Fibroblast of lung (primary cell): ENCODE measurements at regions not wholly inside any gene's neighbourhood (a gene's known extent, or its start where the extent isn't known, plus 50 kb on each side); places are given as distances from the start of the nearest gene placed in this dataset.

Experiments used
- DNase-seq, 2 donors: peaks; one replicate each; pipeline versions ENCODE4 v3.0.0 to v3.0.0-alpha.2; 2010; ENCODE audit warnings: low read depth in 2 of 2
- H2AFZ ChIP-seq: 2 replicates; pipeline ENCODE4 v1.5.1; 2012; ENCODE audit warnings: low read length, control low read depth, inconsistent platforms
- H3K27ac ChIP-seq: 2 replicates; pipeline ENCODE4 v1.5.1; 2011; ENCODE audit warnings: low read length, control low read depth; ENCODE audit not compliant: insufficient read depth
- H3K27me3 ChIP-seq: 2 replicates; pipeline ENCODE4 v1.5.1; 2011; ENCODE audit warnings: mild to moderate bottlenecking, low read length; ENCODE audit not compliant: control insufficient read depth, insufficient read depth
- H3K36me3 ChIP-seq: 2 replicates; pipeline ENCODE4 v1.5.1; 2011; ENCODE audit warnings: low read length; ENCODE audit not compliant: control insufficient read depth, insufficient read depth
- H3K4me1 ChIP-seq: 2 replicates; pipeline ENCODE4 v1.5.1; 2011; ENCODE audit warnings: low read length; ENCODE audit not compliant: control insufficient read depth, insufficient read depth; ENCODE audit errors: extremely low read depth
- H3K4me2 ChIP-seq: 2 replicates; pipeline ENCODE4 v1.5.1; 2011; ENCODE audit warnings: low read length, control low read depth; ENCODE audit not compliant: insufficient read depth; ENCODE audit errors: extremely low read depth
- H3K4me3 ChIP-seq, 4 experiments: fragments of 200-600 bp in 1 of 4; sonication (generic) in 1 of 4; replicated peaks in 1 of 4; 2 replicates each; pipeline ENCODE4 v1.5.1; 2011 to 2016; ENCODE audit warnings: low read length in 4 of 4, low read depth in 3 of 4, mild to moderate bottlenecking in 3 of 4, control low read depth in 2 of 4, inconsistent platforms in 1 of 4, mixed read lengths in 1 of 4; ENCODE audit not compliant: insufficient read depth in 1 of 4; ENCODE audit errors: control extremely low read depth in 1 of 4
- H3K79me2 ChIP-seq: 2 replicates; pipeline ENCODE4 v1.5.1; 2012; ENCODE audit warnings: mild to moderate bottlenecking, low read length, inconsistent platforms; ENCODE audit not compliant: control insufficient read depth, insufficient read depth
- H3K9ac ChIP-seq: 2 replicates; pipeline ENCODE4 v1.5.1; 2011; ENCODE audit warnings: mild to moderate bottlenecking, low read length, control low read depth; ENCODE audit not compliant: insufficient read depth
- H3K9me3 ChIP-seq: 2 replicates; pipeline ENCODE4 v1.5.1; 2012; ENCODE audit warnings: low read depth, low read length; ENCODE audit not compliant: control insufficient read depth, insufficient read depth
- H4K20me1 ChIP-seq: 2 replicates; pipeline ENCODE4 v1.5.1; 2011; ENCODE audit warnings: low read length; ENCODE audit not compliant: control insufficient read depth, insufficient read depth; ENCODE audit errors: extremely low read depth
- CTCF ChIP-seq, 2 donors: IDR thresholded peaks in 1 of 2; conservative IDR thresholded peaks in 1 of 2; 1 replicate in 1 of 2; 2 replicates in 1 of 2; pipeline ENCODE4 v1.5.1; 2011 to 2012; ENCODE audit warnings: low read length in 2 of 2, control low read depth in 1 of 2, inconsistent platforms in 1 of 2, low read depth in 1 of 2, mild to moderate bottlenecking in 1 of 2
- EZH2 ChIP-seq: IDR thresholded peaks from 2 replicates; pipeline ENCODE4 v1.5.1; 2012; ENCODE audit warnings: low read length, control low read depth, mild to moderate bottlenecking; ENCODE audit errors: missing control alignments

GRCh38 chr14:71855399-71856036, 76.7 kb upstream of the RGS6 start:
- Histone ChIP-seq H3K4me1 (no peaks in the 10 kb centered on the region), H2AFZ (no peak overlapping the region)

GRCh38 chr14:71856199-71856919, 75.9 kb upstream of the RGS6 start:
- Histone ChIP-seq H3K4me2 (no peak overlapping the region), H3K4me1 (no peaks in the 10 kb centered on the region), H3K27me3 (no peaks in the 10 kb centered on the region), H3K27ac (no peak overlapping the region), H3K9ac (no peak overlapping the region), H3K4me3 (no peak overlapping the region), H4K20me1 (no peaks in the 10 kb centered on the region), H2AFZ (no peak overlapping the region), H3K79me2 (no peaks in the 10 kb centered on the region), H3K9me3 (no peaks in the 10 kb centered on the region), H3K36me3 (no peaks in the 10 kb centered on the region)
- TF ChIP-seq CTCF (conservative IDR thresholded peaks at IDR 0.05 in 1 of 2, IDR thresholded peaks at IDR 0.05 in 1 of 2; ENCODE audit: low read depth in 1 of 2, low read length in 2 of 2) (no peak), EZH2 (no peak)
- DNase-seq, result no peak

More at GRCh38 chr14:71855399-71856036, 76.7 kb upstream of the RGS6 start:
- peak; percentile 59 to 70 for DNase-seq
- TF ChIP-seq CTCF (conservative IDR thresholded peaks at IDR 0.05 in 1 of 2, IDR thresholded peaks at IDR 0.05 in 1 of 2; ENCODE audit: low read depth in 1 of 2, low read length in 2 of 2) (peak; percentile 77 to 80), EZH2 (no peak)
- H3K4me2 ChIP-seq, result no peak overlapping the region
- H3K9me3 ChIP-seq, result no peaks in the 10 kb centered on the region
- no peaks in the 10 kb centered on the region for H4K20me1 ChIP-seq
- no peak overlapping the region for H3K4me3 ChIP-seq
- no peaks in the 10 kb centered on the region for H3K27me3 ChIP-seq
- no peak overlapping the region for H3K27ac ChIP-seq
- H3K79me2 ChIP-seq, result no peaks in the 10 kb centered on the region
- H3K36me3 ChIP-seq, result no peaks in the 10 kb centered on the region
- H3K9ac ChIP-seq, result no peak overlapping the region

- Histone ChIP-seq H3K79me2 (no peaks in the 10 kb centered on the region), H3K9ac (no peak overlapping the region), H2AFZ (no peak overlapping the region), H3K9me3 (no peaks in the 10 kb centered on the region), H3K27ac (no peak overlapping the region), H3K4me1 (no peaks in the 10 kb centered on the region), H3K36me3 (no peaks in the 10 kb centered on the region), H3K4me3 (no peak overlapping the region), H3K4me2 (no peak overlapping the region), H4K20me1 (no peaks in the 10 kb centered on the region), H3K27me3 (no peaks in the 10 kb centered on the region)
- no peak for DNase-seq
- TF ChIP-seq EZH2 (no peak), CTCF (conservative IDR thresholded peaks at IDR 0.05 in 1 of 2, IDR thresholded peaks at IDR 0.05 in 1 of 2; ENCODE audit: low read depth in 1 of 2, low read length in 2 of 2) (peak in 1 of 2 donors; percentile 3)
These were observed 69.2 kb upstream of the RGS6 start for GRCh38 chr14:71863049-71863448.
